CD14-positive monocyte (primary cell): ENCODE measurements at regions not wholly inside any gene's neighbourhood (a gene's known extent, or its start where the extent isn't known, plus 50 kb on each side); places are given as distances from the start of the nearest gene placed in this dataset.

ENCODE experiments used
- DNase-seq, 3 donors: peaks; one replicate each; pipeline ENCODE4 v3.0.0-alpha.2; 2011 to 2022
- H2AFZ ChIP-seq: 2 replicates; pipeline ENCODE4 v1.6.0; 2012; ENCODE audit warnings: mild to moderate bottlenecking, low read depth, low read length, inconsistent platforms; ENCODE audit not compliant: insufficient read depth, poor library complexity, severe bottlenecking
- H3K27ac ChIP-seq, 2 donors: 1 replicate in 1 of 2; 2 replicates in 1 of 2; pipeline ENCODE4 v1.5.1; 2012 to 2013; ENCODE audit warnings: low read length in 2 of 2, control low read depth in 1 of 2, inconsistent platforms in 1 of 2, low read depth in 1 of 2, mild to moderate bottlenecking in 1 of 2
- H3K27me3 ChIP-seq, 2 donors: one replicate each; pipeline versions ENCODE4 v1.6.0 to v1.6.1; 2011 to 2013; ENCODE audit warnings: low read length in 2 of 2; ENCODE audit not compliant: control insufficient read depth in 2 of 2, insufficient read depth in 2 of 2
- H3K36me3 ChIP-seq, 2 donors: replicated peaks in 1 of 2; 1 replicate in 1 of 2; 2 replicates in 1 of 2; pipeline versions ENCODE4 v1.5.1 to v1.6.1; 2012 to 2013; ENCODE audit warnings: low read length in 2 of 2, control low read depth in 1 of 2, inconsistent platforms in 1 of 2, mild to moderate bottlenecking in 1 of 2; ENCODE audit not compliant: insufficient read depth in 2 of 2, control insufficient read depth in 1 of 2
- H3K4me1 ChIP-seq, 2 donors: 1 replicate in 1 of 2; 2 replicates in 1 of 2; pipeline versions ENCODE4 v1.5.1 to v1.6.1; 2012 to 2013; ENCODE audit warnings: low read length in 2 of 2, control low read depth in 1 of 2, inconsistent platforms in 1 of 2, mild to moderate bottlenecking in 1 of 2, moderate library complexity in 1 of 2; ENCODE audit not compliant: insufficient read depth in 2 of 2, control insufficient read depth in 1 of 2
- H3K4me2 ChIP-seq: replicated peaks from 2 replicates; pipeline ENCODE3; 2012; ENCODE audit warnings: low read length, moderate library complexity, mild to moderate bottlenecking; ENCODE audit not compliant: poor library complexity, severe bottlenecking; ENCODE audit errors: extremely low read depth
- H3K4me3 ChIP-seq, 3 experiments: fragments of 200-600 bp in 1 of 3; sonication (generic) in 1 of 3; replicated peaks in 1 of 3; 1 replicate in 2 of 3; 2 replicates in 1 of 3; pipeline ENCODE4 v1.5.1; 2011 to 2013; ENCODE audit warnings: low read length in 3 of 3, mild to moderate bottlenecking in 3 of 3, control low read depth in 2 of 3, low read depth in 2 of 3, inconsistent platforms in 1 of 3, moderate library complexity in 1 of 3
- H3K79me2 ChIP-seq: 2 replicates; pipeline ENCODE4 v1.6.0; 2012; ENCODE audit warnings: mild to moderate bottlenecking, control low read depth, inconsistent platforms, low read length, moderate library complexity; ENCODE audit not compliant: insufficient read depth
- H3K9ac ChIP-seq: 2 replicates; pipeline ENCODE4 v1.6.0; 2017; ENCODE audit warnings: low read length, mild to moderate bottlenecking; ENCODE audit not compliant: insufficient read depth, poor library complexity, severe bottlenecking
- H3K9me3 ChIP-seq, 2 donors: replicated peaks in 1 of 2; 1 replicate in 1 of 2; 2 replicates in 1 of 2; pipeline versions ENCODE4 v1.5.1 to v1.6.1; 2012 to 2013; ENCODE audit warnings: low read length in 2 of 2, control low read depth in 1 of 2; ENCODE audit not compliant: control insufficient read depth in 1 of 2, insufficient read depth in 1 of 2
- H4K20me1 ChIP-seq: 2 replicates; pipeline ENCODE4 v1.6.0; 2012; ENCODE audit warnings: mild to moderate bottlenecking, low read length, control low read depth, moderate library complexity; ENCODE audit not compliant: insufficient read depth
- H3K27ac Mint-ChIP-seq, 7 donors: one replicate each; pipeline ENCODE4 v1.8.0; 2020; ENCODE audit warnings: mild to moderate bottlenecking in 7 of 7, mixed read lengths in 7 of 7, moderate library complexity in 6 of 7, inconsistent platforms in 2 of 7
- H3K27me3 Mint-ChIP-seq, 3 donors: one replicate each; pipeline ENCODE4 v1.8.0; 2021 to 2022; ENCODE audit warnings: low read depth in 3 of 3, mild to moderate bottlenecking in 3 of 3, mixed read lengths in 3 of 3, moderate library complexity in 3 of 3, inconsistent platforms in 1 of 3
- H3K36me3 Mint-ChIP-seq, 2 donors: one replicate each; pipeline ENCODE4 v1.8.0; 2020; ENCODE audit warnings: mixed read lengths in 2 of 2, inconsistent platforms in 1 of 2, mild to moderate bottlenecking in 1 of 2
- H3K4me1 Mint-ChIP-seq: one replicate; pipeline ENCODE4 v1.8.0; 2020; ENCODE audit warnings: mild to moderate bottlenecking, mixed read lengths
- H3K4me3 Mint-ChIP-seq, 2 donors: one replicate each; pipeline ENCODE4 v1.8.0; 2020; ENCODE audit warnings: mild to moderate bottlenecking in 2 of 2, mixed read lengths in 2 of 2, moderate library complexity in 1 of 2
- H3K9me3 Mint-ChIP-seq, 7 donors: one replicate each; pipeline ENCODE4 v1.8.0; 2020 to 2022; ENCODE audit warnings: mixed read lengths in 7 of 7, mild to moderate bottlenecking in 6 of 7, moderate library complexity in 6 of 7, inconsistent platforms in 2 of 7
- CTCF ChIP-seq: fragments of 200-600 bp; IDR thresholded peaks from one replicate; pipeline ENCODE4 v1.8.0; 2022; ENCODE audit warnings: antibody characterized with exemption, mild to moderate bottlenecking
- WGBS: methylation state at CpG from one replicate; pipeline ENCODE4 v1.1.5; 2013; ENCODE audit warnings: missing lambda C conversion rate; ENCODE audit not compliant: insufficient coverage; 5-methylcytosine and 5-hydroxymethylcytosine counted together
- intact Hi-C, 2 donors: fragments of 100-400 bp; cut with micrococcal nuclease; formaldehyde crosslinking; loops; one replicate each; pipeline versions ENCODE4 v1.15.0 to v1.15.1; 2023

- H3K79me2 ChIP-seq = no peaks in the 10 kb centered on the region
Observed at GRCh38 chr7:124516911-124517310, 248.7 kb downstream of the GPR37 start.

GRCh38 chr7:124515106-124515830 is 250.3 kb downstream of the GPR37 start:
- H3K36me3 Mint-ChIP-seq = no peaks in the 10 kb centered on the region
- no peaks in the 10 kb centered on the region for H3K4me1 Mint-ChIP-seq
- H3K4me3 ChIP-seq = no peak overlapping the region
- peaks cover 0 to 1% (median 1%) of the 10 kb centered on the region in 3 donors for H3K27me3 Mint-ChIP-seq
- peaks cover 0 to 8% (median 3%) of the 10 kb centered on the region in 7 donors for H3K9me3 Mint-ChIP-seq
- WGBS = no CpG with 5 or more reads among the region's 4 CpGs
- no peaks in the 10 kb centered on the region for H3K27me3 ChIP-seq
- H3K36me3 ChIP-seq = no peaks in the 10 kb centered on the region
- H3K4me3 Mint-ChIP-seq = no peak overlapping the region
- no peak overlapping the region for H3K27ac ChIP-seq
- H3K4me1 ChIP-seq = no peaks in the 10 kb centered on the region
- DNase-seq = no peak
- no peak overlapping the region for H3K4me2 ChIP-seq
- H3K9me3 ChIP-seq = peaks cover 0 to 7% of the 10 kb centered on the region in 2 donors
- no peak overlapping the region for H3K9ac ChIP-seq
- intact Hi-C loops = no loop called here
- no peak overlapping the region for H3K27ac Mint-ChIP-seq
- no peak overlapping the region for H2AFZ ChIP-seq
- no peaks in the 10 kb centered on the region for H3K79me2 ChIP-seq
- H4K20me1 ChIP-seq = no peaks in the 10 kb centered on the region
- TF ChIP-seq CTCF = no peak

More at GRCh38 chr7:124516911-124517310, 248.7 kb downstream of the GPR37 start:
- no peak overlapping the region for H3K4me3 ChIP-seq
- H2AFZ ChIP-seq = no peak overlapping the region
- no peak for TF ChIP-seq CTCF
- no peaks in the 10 kb centered on the region for H3K36me3 Mint-ChIP-seq
- no peaks in the 10 kb centered on the region for H4K20me1 ChIP-seq
- no peaks in the 10 kb centered on the region for H3K36me3 ChIP-seq
- no peak overlapping the region for H3K27ac Mint-ChIP-seq
- H3K4me3 Mint-ChIP-seq = no peak overlapping the region
- H3K4me1 ChIP-seq = no peaks in the 10 kb centered on the region
- no peak overlapping the region for H3K9ac ChIP-seq
- H3K27me3 Mint-ChIP-seq = peaks cover 0 to 1% (median 1%) of the 10 kb centered on the region in 3 donors
- intact Hi-C loops = no loop called here
- H3K9me3 Mint-ChIP-seq = peaks cover 0 to 8% (median 3%) of the 10 kb centered on the region in 7 donors
- H3K4me2 ChIP-seq = no peak overlapping the region
- peaks cover 0 to 7% of the 10 kb centered on the region in 2 donors for H3K9me3 ChIP-seq
- no peak overlapping the region for H3K27ac ChIP-seq
- H3K4me1 Mint-ChIP-seq = no peaks in the 10 kb centered on the region
- H3K27me3 ChIP-seq = no peaks in the 10 kb centered on the region
- no peak for DNase-seq
